IMR-90 (cell line): ENCODE measurements at regions not wholly inside any gene's neighbourhood (a gene's known extent, or its start where the extent isn't known, plus 50 kb on each side); places are given as distances from the start of the nearest gene placed in this dataset.

Experiments used
- ATAC-seq: fragments of 200-7000 bp; cut with Tn5 transposase; 2 replicates; pipeline ENCODE4 v1.9.1; 2020; ENCODE audit warnings: low read depth, mild to moderate bottlenecking, moderate library complexity
- BruUV-seq: library from RNA; stranded (reverse); fragments of 400-500 nt; replicated peaks from 2 replicates; lab custom pipeline; 2021; lab: Mats Ljungman, UMichigan
- CTCF ChIA-PET: fragments of 300-600 bp; formaldehyde crosslinking; extraction: SDS; loops from one replicate; lab custom pipeline; 2021; ENCODE audit warnings: antibody characterized with exemption; lab: Yijun Ruan, JAX
- POLR2A ChIA-PET: fragments of 300-600 bp; sonication (Branson Sonifier 250); formaldehyde crosslinking; loops from one replicate; lab custom pipeline; 2022; ENCODE audit warnings: antibody characterized with exemption; ENCODE audit not compliant: unreplicated experiment; lab: Charles Lee
- DNase-seq: peaks from one replicate; pipeline ENCODE4 v3.0.0; 2013
- H2AFZ ChIP-seq: replicated peaks from 2 replicates; pipeline ENCODE3; 2013; ENCODE audit warnings: low read length, mild to moderate bottlenecking; ENCODE audit not compliant: poor library complexity
- H2AK5ac ChIP-seq: 2 replicates; pipeline ENCODE4 v1.6.1; 2013; ENCODE audit warnings: low read depth, low read length, inconsistent platforms
- H2AK9ac ChIP-seq: replicated peaks from 2 replicates; pipeline ENCODE3; 2013; ENCODE audit warnings: mild to moderate bottlenecking, low read depth, low read length, moderate library complexity; ENCODE audit not compliant: poor library complexity
- H2BK120ac ChIP-seq: 2 replicates; pipeline ENCODE4 v1.6.1; 2013; ENCODE audit warnings: low read depth, low read length, inconsistent platforms
- H2BK15ac ChIP-seq: 3 replicates; pipeline ENCODE4 v1.6.1; 2013; ENCODE audit warnings: low read depth, low read length, inconsistent platforms
- H2BK20ac ChIP-seq: 2 replicates; pipeline ENCODE4 v1.6.1; 2013; ENCODE audit warnings: low read depth, mild to moderate bottlenecking, inconsistent platforms, low read length, moderate library complexity
- H2BK5ac ChIP-seq: 2 replicates; pipeline ENCODE4 v1.6.1; 2013; ENCODE audit warnings: mild to moderate bottlenecking, low read depth, low read length, inconsistent platforms; ENCODE audit not compliant: poor library complexity, severe bottlenecking
- H3K14ac ChIP-seq: replicated peaks from 2 replicates; pipeline ENCODE4 v1.6.1; 2013; ENCODE audit warnings: low read depth, low read length, inconsistent platforms
- H3K18ac ChIP-seq: 2 replicates; pipeline ENCODE4 v1.6.1; 2013; ENCODE audit warnings: low read depth, low read length, control low read depth
- H3K23ac ChIP-seq: 2 replicates; pipeline ENCODE4 v1.6.1; 2013; ENCODE audit warnings: low read depth, low read length, inconsistent platforms
- H3K27ac ChIP-seq: 2 replicates; pipeline ENCODE4 v1.5.1; 2013; ENCODE audit warnings: mild to moderate bottlenecking, control low read depth, low read length; ENCODE audit not compliant: insufficient read depth
- H3K27me3 ChIP-seq: 2 replicates; pipeline ENCODE4 v1.6.1; 2013; ENCODE audit warnings: low read length; ENCODE audit not compliant: control insufficient read depth, insufficient read depth
- H3K36me3 ChIP-seq: 2 replicates; pipeline ENCODE4 v1.6.1; 2013; ENCODE audit warnings: low read length, mixed read lengths; ENCODE audit not compliant: control insufficient read depth, insufficient read depth
- H3K4ac ChIP-seq: 2 replicates; pipeline ENCODE4 v1.6.1; 2013; ENCODE audit warnings: low read depth, low read length, inconsistent platforms
- H3K4me1 ChIP-seq: 2 replicates; pipeline ENCODE4 v1.6.1; 2013; ENCODE audit warnings: low read length, mixed read lengths; ENCODE audit not compliant: control insufficient read depth, insufficient read depth
- H3K4me2 ChIP-seq: 2 replicates; pipeline ENCODE4 v1.6.1; 2013; ENCODE audit warnings: low read depth, mild to moderate bottlenecking, control low read depth, low read length, moderate library complexity
- H3K4me3 ChIP-seq: 2 replicates; pipeline ENCODE4 v1.5.1; 2013; ENCODE audit warnings: low read depth, mild to moderate bottlenecking, control low read depth, low read length, moderate library complexity; ENCODE audit not compliant: insufficient read depth
- H3K56ac ChIP-seq: 2 replicates; pipeline ENCODE4 v1.6.1; 2013; ENCODE audit warnings: low read length, inconsistent platforms; ENCODE audit not compliant: insufficient read depth; ENCODE audit errors: extremely low read depth
- H3K79me1 ChIP-seq, 2 experiments: 2 replicates each; pipeline ENCODE4 v1.6.1; 2013; ENCODE audit warnings: low read length in 2 of 2, inconsistent platforms in 1 of 2, low read depth in 1 of 2
- H3K9ac ChIP-seq: 2 replicates; pipeline ENCODE4 v1.6.1; 2013; ENCODE audit warnings: low read depth, low read length, control low read depth
- H3K9me1 ChIP-seq: 2 replicates; pipeline ENCODE4 v1.6.1; 2013; ENCODE audit warnings: low read length, inconsistent platforms; ENCODE audit not compliant: insufficient read depth
- H3K9me3 ChIP-seq: 2 replicates; pipeline ENCODE4 v1.6.1; 2013; ENCODE audit warnings: low read length; ENCODE audit not compliant: control insufficient read depth, insufficient read depth
- H4K20me1 ChIP-seq: 2 replicates; pipeline ENCODE4 v1.6.1; 2013; ENCODE audit warnings: low read length, inconsistent platforms; ENCODE audit not compliant: insufficient read depth
- H4K5ac ChIP-seq: 2 replicates; pipeline ENCODE4 v1.6.1; 2013; ENCODE audit warnings: mild to moderate bottlenecking, low read depth, low read length, control low read depth
- H4K8ac ChIP-seq, 2 experiments: 2 replicates each; pipeline ENCODE4 v1.6.1; 2013; ENCODE audit warnings: low read depth in 2 of 2, low read length in 2 of 2, control low read depth in 1 of 2, inconsistent platforms in 1 of 2
- H4K91ac ChIP-seq: 2 replicates; pipeline ENCODE4 v1.6.1; 2013; ENCODE audit warnings: low read depth, low read length, inconsistent platforms; ENCODE audit not compliant: insufficient read depth
- CTCF ChIP-seq: conservative IDR thresholded peaks from 2 replicates; pipeline ENCODE4 v1.5.1; 2012; ENCODE audit warnings: mild to moderate bottlenecking, low read depth, low read length, improper control_type of control experiment
- USF2 ChIP-seq: fragments of 150-350 bp; IDR thresholded peaks from 2 replicates; pipeline ENCODE4 v1.6.1; 2017; ENCODE audit warnings: mild to moderate bottlenecking, antibody characterized with exemption, low read length, low read depth
- WGBS, 2 experiments: methylation state at CpG; one replicate each; pipeline versions ENCODE4 v1.1.5 to v1.1.7; 2013; ENCODE audit warnings: missing lambda C conversion rate in 2 of 2; ENCODE audit not compliant: insufficient read length in 1 of 2; ENCODE audit errors: extremely low coverage in 2 of 2; 5-methylcytosine and 5-hydroxymethylcytosine counted together
- dilution Hi-C: fragments of 300-500 bp; cut with HindIII; formaldehyde crosslinking; loops from one replicate; pipeline ENCODE4 v1.14.3; 2018; ENCODE audit warnings: low sequenced_read_pairs; ENCODE audit not compliant: unreplicated experiment
- in situ Hi-C: fragments of 300-500 bp; cut with MboI; formaldehyde crosslinking; loops from 3 replicates; pipeline ENCODE4 v1.14.3; 2019; ENCODE audit warnings: low sequenced_read_pairs, inconsistent platforms, mixed read lengths
- intact Hi-C: fragments of 100-400 bp; cut with micrococcal nuclease; formaldehyde crosslinking; loops from 2 replicates; pipeline ENCODE4 v1.10.0; 2022

GRCh38 chr2:145752091-145752806 lies 1232.3 kb upstream of the ZEB2 start (continued):
- no peak for TF ChIP-seq USF2

GRCh38 chr2:145751629-145752028 lies 1231.7 kb upstream of the ZEB2 start:
- in situ Hi-C loops = loop anchor here (5.0 kb wide), 1 partner anchor 1229 kb away; the partner anchor contains the start of gene ZEB2

More at GRCh38 chr2:145751629-145752028, 1231.7 kb upstream of the ZEB2 start:
- Histone ChIP-seq H4K91ac (peak overlapping the region; percentile 56), H3K56ac (peak overlapping the region; percentile 28; the same call in 1 of the 2 replicates), H4K5ac (peak overlapping the region; percentile 1), H2AFZ (peak overlapping the region; percentile 15), H3K27me3 (no peaks in the 10 kb centered on the region), H3K4me3 (no peak overlapping the region), H3K23ac (peak overlapping the region; percentile 32; the same call in 1 of the 2 replicates), H3K27ac (peak overlapping the region; percentile 43; the same call in 1 of the 2 replicates), H3K9me3 (no peaks in the 10 kb centered on the region), H3K4me1 (peaks cover 12% of the 10 kb centered on the region), H2AK5ac (peak overlapping the region; percentile 36; the same call in 1 of the 2 replicates), H3K4ac (peak overlapping the region; percentile 69), H3K9me1 (peaks cover 6% of the 10 kb centered on the region; the same call in 1 of the 2 replicates), H3K79me1 (no peaks in the 10 kb centered on the region), H2BK15ac (peak overlapping the region; percentile 79; the same call in 2 of the 3 replicates), H4K8ac (peak overlapping the region in 1 of 2 experiments; percentile 62; a peak in 3 of 4 replicates), H2AK9ac (no peak overlapping the region), H3K18ac (peak overlapping the region; percentile 10), H2BK120ac (peak overlapping the region; percentile 58), H2BK20ac (peak overlapping the region; percentile 91), H4K20me1 (no peaks in the 10 kb centered on the region), H3K36me3 (no peaks in the 10 kb centered on the region), H3K9ac (no peak overlapping the region), H3K14ac (peak overlapping the region; percentile 63), H2BK5ac (peak overlapping the region; percentile 79), H3K4me2 (peak overlapping the region; percentile 12; the same call in 1 of the 2 replicates)
- no TSS peak for BruUV-seq
- POLR2A ChIA-PET = interaction anchor here (0.6 kb wide), 1 partner anchor 711 kb away, joined by 4 read pairs; no protein-coding TSS in a partner anchor
- intact Hi-C loops (loop anchor here (1.0 to 10.0 kb wide), 6 partner anchors 154 to 1657 kb away; no protein-coding TSS in a partner anchor), dilution Hi-C loops (no loop called here)
- ATAC-seq (peak; percentile 67), DNase-seq (peak; percentile 60)
- CTCF ChIA-PET = interaction anchor here (0.8 to 1.1 kb wide), 2 partner anchors 451 to 594 kb away, joined by 3 read pairs; no protein-coding TSS in a partner anchor
- no peak for TF ChIP-seq CTCF
- no CpG with 5 or more reads among the region's 6 CpGs for WGBS, 2 experiments
